H1 (cell line): ENCODE measurements at regions not wholly inside any gene's neighbourhood (a gene's known extent, or its start where the extent isn't known, plus 50 kb on each side); places are given as distances from the start of the nearest gene placed in this dataset.

ENCODE experiments used
- CTCF ChIA-PET: fragments of 300-600 bp; sonication (Branson Sonifier 250); formaldehyde crosslinking; loops from one replicate; lab custom pipeline; 2021; ENCODE audit not compliant: partially characterized antibody; lab: Charles Lee
- POLR2A ChIA-PET: fragments of 300-600 bp; sonication (Branson Sonifier 250); formaldehyde crosslinking; loops from one replicate; lab custom pipeline; 2021; ENCODE audit warnings: inconsistent platforms; ENCODE audit not compliant: partially characterized antibody; lab: Charles Lee
- DNase-seq, 2 experiments: peaks; one replicate each; pipeline versions ENCODE4 v3.0.0 to v3.0.0-alpha.2; 2010 to 2022; ENCODE audit warnings: low spot score in 2 of 2, low read depth in 1 of 2, mixed read lengths in 1 of 2
- FAIRE-seq: peaks from 2 replicates; lab custom pipeline; 2011; peaks lifted over from hg19 to GRCh38; lab: Jason Lieb, UNC
- H2AFZ ChIP-seq: 2 replicates; pipeline ENCODE4 v1.8.1; 2012; ENCODE audit warnings: low read length, inconsistent platforms
- H2AK5ac ChIP-seq: 2 replicates; pipeline ENCODE4 v1.6.1; 2013; ENCODE audit warnings: low read depth, low read length
- H2BK120ac ChIP-seq: replicated peaks from 2 replicates; pipeline ENCODE3; 2013; ENCODE audit warnings: low read depth, low read length, inconsistent platforms
- H2BK12ac ChIP-seq: 2 replicates; pipeline ENCODE4 v1.6.1; 2013; ENCODE audit warnings: low read depth, low read length
- H2BK15ac ChIP-seq: 2 replicates; pipeline ENCODE4 v1.6.1; 2013; ENCODE audit warnings: low read length
- H2BK20ac ChIP-seq: 2 replicates; pipeline ENCODE4 v1.6.1; 2013; ENCODE audit warnings: low read length
- H2BK5ac ChIP-seq: 2 replicates; pipeline ENCODE4 v1.6.1; 2013; ENCODE audit warnings: low read depth, low read length
- H3K14ac ChIP-seq: 2 replicates; pipeline ENCODE4 v1.6.1; 2013; ENCODE audit warnings: inconsistent platforms; ENCODE audit not compliant: insufficient read length
- H3K18ac ChIP-seq: 2 replicates; pipeline ENCODE4 v1.6.1; 2013; ENCODE audit warnings: low read length; ENCODE audit errors: extremely low read depth
- H3K23ac ChIP-seq: 2 replicates; pipeline ENCODE4 v1.6.1; 2013; ENCODE audit warnings: inconsistent platforms; ENCODE audit not compliant: insufficient read length
- H3K23me2 ChIP-seq: 2 replicates; pipeline ENCODE4 v1.6.1; 2013; ENCODE audit warnings: low read depth, low read length
- H3K27ac ChIP-seq: 2 replicates; pipeline ENCODE4 v1.6.1; 2011; ENCODE audit warnings: low read depth, low read length, inconsistent platforms
- H3K27me3 ChIP-seq, 4 experiments: replicated peaks in 1 of 4; 1 replicate in 1 of 4; 2 replicates in 3 of 4; pipeline versions ENCODE4 v1.6.1 to v1.8.1; 2011 to 2013; ENCODE audit warnings: low read length in 3 of 4, mild to moderate bottlenecking in 3 of 4, inconsistent platforms in 2 of 4, mixed read lengths in 2 of 4, moderate library complexity in 1 of 4; ENCODE audit not compliant: control insufficient read depth in 3 of 4, insufficient read depth in 3 of 4; ENCODE audit errors: extremely low read depth in 1 of 4
- H3K36me3 ChIP-seq, 4 experiments: 2 replicates each; pipeline versions ENCODE4 v1.6.1 to v1.8.1; 2011 to 2013; ENCODE audit warnings: mild to moderate bottlenecking in 4 of 4, low read length in 3 of 4, moderate library complexity in 2 of 4, control low read depth in 1 of 4, inconsistent platforms in 1 of 4; ENCODE audit not compliant: insufficient read depth in 4 of 4, control insufficient read depth in 2 of 4
- H3K4ac ChIP-seq: replicated peaks from 2 replicates; pipeline ENCODE3; 2013; ENCODE audit warnings: low read length, low read depth, mixed read lengths, inconsistent platforms; ENCODE audit not compliant: insufficient read length
- H3K4me1 ChIP-seq, 4 experiments: replicated peaks in 1 of 4; 1 replicate in 1 of 4; 2 replicates in 3 of 4; pipeline versions ENCODE4 v1.6.1 to v1.8.1; 2011 to 2013; ENCODE audit warnings: low read length in 3 of 4, inconsistent platforms in 2 of 4, mixed read lengths in 1 of 4; ENCODE audit not compliant: insufficient read depth in 4 of 4, control insufficient read depth in 3 of 4
- H3K4me2 ChIP-seq, 2 experiments: 2 replicates each; pipeline versions ENCODE4 v1.6.1 to v1.8.1; 2011 to 2013; ENCODE audit warnings: low read depth in 2 of 2, low read length in 2 of 2, control low read depth in 1 of 2, inconsistent platforms in 1 of 2, mild to moderate bottlenecking in 1 of 2; ENCODE audit not compliant: insufficient read depth in 1 of 2
- H3K4me3 ChIP-seq, 4 experiments: fragments of 200-600, 300-600 bp in 1 of 4; sonication (generic), shearing (Covaris generic), sonication (Bioruptor Twin) in 1 of 4; 2 replicates each; pipeline versions ENCODE4 v1.5.1 to v1.8.1; 2011 to 2016; ENCODE audit warnings: low read length in 4 of 4, low read depth in 3 of 4, control low read depth in 2 of 4, inconsistent platforms in 2 of 4, mild to moderate bottlenecking in 2 of 4, mixed read lengths in 1 of 4, moderate library complexity in 1 of 4; ENCODE audit not compliant: insufficient read depth in 2 of 4; ENCODE audit errors: extremely low read depth in 1 of 4
- H3K56ac ChIP-seq: replicated peaks from 2 replicates; pipeline ENCODE3; 2013; ENCODE audit warnings: low read depth, mild to moderate bottlenecking, mixed read lengths, low read length, inconsistent platforms; ENCODE audit not compliant: insufficient read length
- H3K79me1 ChIP-seq: 2 replicates; pipeline ENCODE4 v1.6.1; 2013; ENCODE audit warnings: low read depth, low read length, control low read depth
- H3K79me2 ChIP-seq, 2 experiments: 2 replicates each; pipeline versions ENCODE4 v1.6.1 to v1.8.1; 2012 to 2013; ENCODE audit warnings: low read length in 2 of 2, mild to moderate bottlenecking in 2 of 2, inconsistent platforms in 1 of 2; ENCODE audit not compliant: insufficient read depth in 2 of 2, control insufficient read depth in 1 of 2
- H3K9ac ChIP-seq, 4 experiments: replicated peaks in 1 of 4; 1 replicate in 1 of 4; 2 replicates in 3 of 4; pipeline versions ENCODE4 v1.6.1 to v1.8.1; 2011 to 2013; ENCODE audit warnings: low read depth in 3 of 4, low read length in 3 of 4, control low read depth in 2 of 4, mild to moderate bottlenecking in 2 of 4, moderate library complexity in 2 of 4, inconsistent platforms in 1 of 4; ENCODE audit errors: extremely low read depth in 1 of 4
- H3K9me3 ChIP-seq, 2 experiments: 2 replicates each; pipeline versions ENCODE4 v1.6.1 to v1.8.1; 2012 to 2013; ENCODE audit warnings: mild to moderate bottlenecking in 2 of 2, moderate library complexity in 2 of 2, control low read depth in 1 of 2, inconsistent platforms in 1 of 2, low read depth in 1 of 2, low read length in 1 of 2, mixed read lengths in 1 of 2; ENCODE audit not compliant: insufficient read depth in 2 of 2
- H4K20me1 ChIP-seq, 2 experiments: replicated peaks in 1 of 2; 2 replicates each; pipeline versions ENCODE3 to v1.8.1; 2011 to 2013; ENCODE audit warnings: inconsistent platforms in 2 of 2, low read length in 2 of 2, mild to moderate bottlenecking in 1 of 2; ENCODE audit not compliant: insufficient read depth in 2 of 2, control insufficient read depth in 1 of 2
- H4K5ac ChIP-seq: 2 replicates; pipeline ENCODE4 v1.6.1; 2013; ENCODE audit warnings: low read length, low read depth, mixed read lengths, inconsistent platforms; ENCODE audit not compliant: insufficient read length
- H4K8ac ChIP-seq: 2 replicates; pipeline ENCODE4 v1.8.0; 2013; ENCODE audit warnings: mild to moderate bottlenecking, moderate library complexity, low read length, inconsistent platforms; ENCODE audit not compliant: insufficient read depth; ENCODE audit errors: extremely low read depth
- H4K91ac ChIP-seq: replicated peaks from 2 replicates; pipeline ENCODE3; 2013; ENCODE audit warnings: low read length, mixed read lengths, inconsistent platforms; ENCODE audit not compliant: insufficient read length
- HDAC2 ChIP-seq, 2 experiments: fragments of 300-600 bp in 1 of 2; sonication (generic) in 1 of 2; IDR thresholded peaks; 2 replicates each; pipeline ENCODE4 v1.6.1; 2011 to 2012; ENCODE audit warnings: low read depth in 2 of 2, low read length in 2 of 2, mild to moderate bottlenecking in 2 of 2, moderate library complexity in 2 of 2, borderline replicate concordance in 1 of 2, inconsistent platforms in 1 of 2
- POLR2A ChIP-seq, 2 experiments: IDR thresholded peaks; 1 replicate in 1 of 2; 2 replicates in 1 of 2; pipeline ENCODE4 v1.6.1; 2011; ENCODE audit warnings: low read depth in 2 of 2, low read length in 2 of 2, mild to moderate bottlenecking in 2 of 2; ENCODE audit errors: control extremely low read depth in 1 of 2
- SIN3A ChIP-seq, 2 experiments: IDR thresholded peaks in 1 of 2; conservative IDR thresholded peaks in 1 of 2; 2 replicates each; pipeline ENCODE4 v1.6.1; 2011 to 2012; ENCODE audit warnings: low read length in 2 of 2, improper control_type of control experiment in 1 of 2, low read depth in 1 of 2, mild to moderate bottlenecking in 1 of 2
- TF ChIP-seq, protein P1 (sequence below): IDR thresholded peaks from 2 replicates; pipeline ENCODE4 v1.6.1; 2012; ENCODE audit warnings: inconsistent platforms

DNA sequence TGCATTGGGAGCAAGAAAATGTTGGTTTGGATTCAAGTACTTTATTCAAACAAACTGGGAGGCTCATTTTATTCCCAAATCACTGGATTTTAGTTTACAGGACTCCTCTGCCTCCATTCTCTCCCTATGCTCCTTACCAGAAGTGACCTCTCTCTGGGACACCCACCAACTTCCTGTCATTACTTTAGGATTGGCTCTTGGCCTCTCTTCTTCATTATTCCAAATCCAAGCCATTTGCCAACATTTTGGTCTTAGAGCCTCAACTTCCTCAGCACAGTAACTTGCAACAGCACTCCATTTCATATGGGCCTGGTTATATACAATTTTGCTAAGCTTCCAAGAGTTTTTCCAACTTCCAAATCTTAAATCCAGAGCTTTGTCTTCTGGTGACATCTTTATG, 432.1 kb downstream of the NR2F2 start:
- H3K23me2 ChIP-seq: no peaks in the 10 kb centered on the region
- no peak overlapping the region for H3K18ac ChIP-seq
- H3K36me3 ChIP-seq: no peaks in the 10 kb centered on the region
- no peak overlapping the region for H3K23ac ChIP-seq
- TF ChIP-seq SIN3A (conservative IDR thresholded peaks at IDR 0.05 in 1 of 2, IDR thresholded peaks at IDR 0.05 in 1 of 2; ENCODE audit: low read depth in 1 of 2, low read length in 2 of 2): no peak
- no peak for TF ChIP-seq POLR2A (IDR thresholded peaks at IDR 0.05; ENCODE audit: control extremely low read depth in 1 of 2, low read depth in 2 of 2, low read length in 2 of 2)
- TF ChIP-seq, protein P1, sequence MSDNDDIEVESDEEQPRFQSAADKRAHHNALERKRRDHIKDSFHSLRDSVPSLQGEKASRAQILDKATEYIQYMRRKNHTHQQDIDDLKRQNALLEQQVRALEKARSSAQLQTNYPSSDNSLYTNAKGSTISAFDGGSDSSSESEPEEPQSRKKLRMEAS: no peak
- TF ChIP-seq HDAC2 (IDR thresholded peaks at IDR 0.05; ENCODE audit: borderline replicate concordance in 1 of 2, low read depth in 2 of 2, low read length in 2 of 2): no peak
- FAIRE-seq (no peak), DNase-seq (no peak)
- H3K4me1 ChIP-seq: no peaks in the 10 kb centered on the region
- POLR2A ChIA-PET: no interaction called here
- H3K79me1 ChIP-seq: no peaks in the 10 kb centered on the region
- no peak overlapping the region for H2BK15ac ChIP-seq
- H3K79me2 ChIP-seq: no peaks in the 10 kb centered on the region
- no peak overlapping the region for H4K5ac ChIP-seq
- no peak overlapping the region for H2BK20ac ChIP-seq
- H3K9ac ChIP-seq: no peak overlapping the region
- H2BK120ac ChIP-seq: no peak overlapping the region
- CTCF ChIA-PET: interaction anchor here (0.7 kb wide), 1 partner anchor 104 kb away, joined by 3 read pairs; no protein-coding TSS in a partner anchor
- H3K4me3 ChIP-seq: no peak overlapping the region
- H2AFZ ChIP-seq: no peak overlapping the region
- no peaks in the 10 kb centered on the region for H3K9me3 ChIP-seq
- no peak overlapping the region for H3K56ac ChIP-seq
- H3K14ac ChIP-seq: no peak overlapping the region
- H3K4ac ChIP-seq: no peak overlapping the region
- H2AK5ac ChIP-seq: no peak overlapping the region
- no peak overlapping the region for H3K4me2 ChIP-seq
- no peak overlapping the region for H2BK5ac ChIP-seq
- no peak overlapping the region for H4K91ac ChIP-seq
- no peaks in the 10 kb centered on the region for H4K20me1 ChIP-seq
- H3K27me3 ChIP-seq: no peaks in the 10 kb centered on the region
- no peak overlapping the region for H2BK12ac ChIP-seq
- H4K8ac ChIP-seq: no peak overlapping the region
- no peak overlapping the region for H3K27ac ChIP-seq
